DMS153 (cell line): ENCODE measurements at regions not wholly inside any gene's neighbourhood (a gene's known extent, or its start where the extent isn't known, plus 50 kb on each side); places are given as distances from the start of the nearest gene placed in this dataset.
"Not testable (repeated sequence)": the region's sequence is repeated elsewhere in the genome, so short reads cannot be mapped to it uniquely, and the experiment has no call there.

Source experiments
- DNase-seq: peaks from one replicate; lab custom pipeline; 2025; lab: John Stamatoyannopoulos, UW

- no peak for DNase-seq
These were observed 1259.6 kb upstream of the CNTN5 start for GRCh38 chr11:97761175-97761574.

DNA sequence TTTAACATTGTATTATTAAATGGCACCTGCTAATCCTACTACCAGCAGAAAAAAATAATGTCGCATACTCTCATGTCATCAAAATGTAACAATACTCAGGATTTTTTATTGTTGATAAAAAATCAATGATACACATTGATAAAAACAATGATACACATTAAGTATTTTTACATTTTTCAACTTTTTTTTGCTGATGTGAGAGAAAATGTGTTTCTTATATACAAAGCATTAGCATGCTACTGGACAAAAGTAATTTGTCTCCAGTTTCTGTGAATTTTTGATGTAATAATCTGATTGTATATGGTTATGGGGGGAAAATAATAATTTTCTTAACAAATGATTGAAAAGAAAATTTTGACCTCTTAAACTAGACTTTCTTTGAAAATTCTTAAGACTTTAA is 1256.6 kb upstream of the CNTN5 start:
- no peak for DNase-seq

DNA sequence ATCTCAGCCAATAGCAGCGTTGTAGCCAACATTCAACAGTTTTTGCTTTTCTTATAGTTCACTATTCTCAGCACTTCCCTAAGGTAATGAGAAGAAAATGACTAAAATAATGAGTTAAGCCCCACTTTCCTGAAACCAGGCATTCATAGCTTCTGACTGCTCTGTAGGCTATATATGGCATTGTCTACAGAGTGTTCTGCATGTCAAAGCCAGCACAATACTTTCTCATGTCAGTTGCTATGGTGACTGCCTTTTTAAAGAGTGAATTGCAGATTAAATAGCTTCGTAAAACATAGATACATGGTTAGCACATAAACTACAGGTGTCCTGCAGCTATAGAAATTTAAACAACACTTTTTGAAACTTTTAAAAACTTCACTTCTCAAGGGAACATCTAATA is 1256.1 kb upstream of the CNTN5 start:
- no peak for DNase-seq

- DNase-seq: no peak
These were observed 1250.2 kb upstream of the CNTN5 start for GRCh38 chr11:97770570-97770969.

DNA sequence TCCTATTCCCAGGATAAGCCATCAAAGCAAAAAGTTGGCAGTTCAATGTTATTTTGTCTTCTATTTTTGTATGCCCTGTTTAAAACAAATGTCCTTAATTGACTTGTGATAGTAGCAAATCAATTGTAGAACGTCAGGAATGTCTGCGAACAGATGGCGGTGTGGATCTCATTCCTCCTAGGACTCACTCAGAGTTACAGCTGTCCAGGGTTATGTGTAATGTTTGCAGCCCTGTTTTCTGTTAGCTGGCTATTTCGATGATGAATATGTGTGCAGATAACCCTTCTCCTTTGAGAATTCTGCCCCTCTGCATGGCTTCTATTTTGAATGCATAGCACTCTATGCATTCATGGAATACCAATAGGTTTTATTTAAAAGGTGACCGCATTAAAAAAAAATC is 1248.0 kb upstream of the CNTN5 start:
- no peak for DNase-seq

DNA sequence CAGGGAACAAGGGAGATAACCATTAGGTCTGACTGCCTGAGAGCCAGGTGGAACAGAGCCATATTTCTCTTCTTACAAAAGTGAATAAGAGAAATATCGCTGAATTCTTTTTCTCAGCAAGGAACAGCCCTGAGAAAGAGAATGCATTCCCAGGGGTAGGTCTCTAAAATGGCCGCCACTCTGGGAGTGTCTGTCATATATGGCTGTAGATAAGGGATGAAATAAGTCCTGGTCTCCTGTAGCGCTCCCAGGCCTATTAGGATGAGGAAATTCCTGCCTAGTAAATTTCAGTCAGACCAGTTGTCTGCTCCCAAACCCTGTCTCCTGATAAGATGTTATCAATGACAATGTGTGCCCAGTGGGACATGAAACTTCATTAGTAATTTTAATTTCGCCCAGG is 1236.4 kb upstream of the CNTN5 start:
- not testable (repeated sequence) for DNase-seq

GRCh38 chr11:97786961-97787360 is 1233.8 kb upstream of the CNTN5 start:
- no peak for DNase-seq

DNA sequence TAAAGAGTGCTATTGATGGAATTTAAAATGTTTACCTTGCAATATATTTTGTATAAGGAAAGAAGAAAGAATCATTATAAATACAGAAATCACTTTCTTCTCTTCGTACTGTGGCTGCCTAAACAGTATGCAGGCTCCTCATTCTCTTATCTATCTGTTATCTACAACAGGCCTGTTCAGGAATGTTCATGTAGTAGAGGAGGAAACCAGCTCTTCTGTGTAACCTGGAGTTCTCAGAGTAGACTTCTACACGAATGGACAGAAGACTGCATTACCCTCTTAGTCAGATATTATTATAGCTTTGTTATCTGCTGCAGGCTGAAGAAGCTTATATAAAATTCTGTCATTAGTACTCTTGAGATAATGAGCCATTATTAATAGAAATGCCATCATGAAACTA is 1225.9 kb upstream of the CNTN5 start:
- no peak for DNase-seq

GRCh38 chr11:97800891-97801290 is 1219.9 kb upstream of the CNTN5 start:
- no peak for DNase-seq

- DNase-seq: no peak
These were observed 1206.3 kb upstream of the CNTN5 start for GRCh38 chr11:97814325-97814959.

- DNase-seq: no peak
These were observed 1205.1 kb upstream of the CNTN5 start for GRCh38 chr11:97815667-97816066.

DNA sequence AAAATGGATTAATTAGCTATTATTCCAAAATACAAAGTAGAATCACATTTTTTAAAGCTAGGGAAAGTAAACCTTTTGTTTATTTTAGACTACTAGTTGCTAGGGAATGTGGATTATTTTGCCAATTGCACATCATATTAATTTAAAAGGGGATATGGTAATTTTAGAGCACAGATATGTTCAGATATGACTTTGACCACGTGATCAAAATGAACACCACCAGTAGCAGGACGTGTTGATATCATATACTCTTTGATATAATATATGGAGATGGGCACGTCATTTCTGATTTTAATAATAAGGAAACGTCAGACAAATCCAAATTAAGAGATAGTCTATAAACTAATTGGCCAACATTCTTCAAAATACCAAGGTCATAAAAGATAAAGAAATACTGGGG is 1188.3 kb upstream of the CNTN5 start:
- DNase-seq: no peak

DNA sequence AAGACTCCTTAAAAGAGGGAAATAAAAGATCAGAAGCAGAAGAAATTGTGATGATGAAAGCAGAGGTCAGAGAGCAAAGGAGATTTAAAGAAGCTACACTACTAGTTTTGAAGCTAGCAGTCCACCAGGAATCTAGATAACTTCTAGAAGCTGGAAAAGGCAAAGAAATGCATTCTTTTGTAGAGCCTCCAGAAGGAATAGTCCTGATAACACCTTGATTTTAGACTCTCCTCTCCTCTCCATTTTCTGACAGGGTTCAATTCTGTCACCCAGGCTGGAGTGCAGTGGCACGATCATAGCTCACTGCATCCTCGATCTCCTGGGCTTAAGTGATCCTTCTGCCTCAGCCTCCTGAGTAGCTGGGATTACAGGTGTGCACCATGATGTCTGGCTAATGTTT is 1187.3 kb upstream of the CNTN5 start:
- DNase-seq: no peak

GRCh38 chr11:97844016-97844415 is 1176.7 kb upstream of the CNTN5 start:
- no peak for DNase-seq

- DNase-seq: no peak
These were observed 1173.0 kb upstream of the CNTN5 start for GRCh38 chr11:97847730-97848129.

GRCh38 chr11:97850701-97851100 is 1170.0 kb upstream of the CNTN5 start:
- no peak for DNase-seq

GRCh38 chr11:97854357-97854756 is 1166.4 kb upstream of the CNTN5 start:
- no peak for DNase-seq

DNA sequence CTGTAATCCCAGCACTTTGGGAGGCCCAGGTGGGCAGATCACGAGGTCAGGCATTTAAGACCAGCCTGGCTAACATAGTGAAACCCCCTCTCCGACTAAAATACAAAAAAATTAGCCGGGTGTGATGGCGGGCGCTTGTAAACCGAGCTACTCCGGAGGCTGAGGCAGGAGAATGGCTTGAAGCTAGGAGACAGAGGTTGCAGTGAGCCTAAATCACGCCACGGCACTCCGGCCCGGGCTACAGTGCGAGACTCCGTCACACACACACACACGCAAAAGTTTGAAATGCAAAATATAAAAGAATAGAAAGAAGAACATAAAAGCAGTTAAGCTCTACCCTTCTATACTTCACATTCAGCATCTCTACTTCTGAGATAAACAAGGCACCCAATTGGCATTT is 1165.9 kb upstream of the CNTN5 start:
- DNase-seq: no peak

DNA sequence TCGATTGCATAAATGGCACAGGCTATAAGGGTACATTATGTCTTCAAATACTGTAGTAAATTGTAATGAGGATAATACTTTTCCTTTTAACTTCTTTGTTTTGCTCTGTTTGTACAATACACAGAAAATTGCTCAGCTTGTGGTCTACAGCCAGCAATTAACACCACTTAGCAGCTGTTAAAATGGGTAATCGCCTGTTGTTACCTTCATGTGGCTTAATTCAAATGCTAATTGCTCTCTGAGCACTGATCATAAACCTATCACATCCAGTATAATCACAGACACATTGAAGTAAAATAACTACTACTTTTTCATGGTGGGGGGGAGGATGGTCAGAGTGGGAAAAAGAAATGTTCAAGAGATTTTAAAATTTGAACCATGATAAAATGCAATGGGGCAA is 1164.1 kb upstream of the CNTN5 start:
- no peak for DNase-seq

- DNase-seq: no peak
These were observed 1160.5 kb upstream of the CNTN5 start for GRCh38 chr11:97860237-97860636.

DNA sequence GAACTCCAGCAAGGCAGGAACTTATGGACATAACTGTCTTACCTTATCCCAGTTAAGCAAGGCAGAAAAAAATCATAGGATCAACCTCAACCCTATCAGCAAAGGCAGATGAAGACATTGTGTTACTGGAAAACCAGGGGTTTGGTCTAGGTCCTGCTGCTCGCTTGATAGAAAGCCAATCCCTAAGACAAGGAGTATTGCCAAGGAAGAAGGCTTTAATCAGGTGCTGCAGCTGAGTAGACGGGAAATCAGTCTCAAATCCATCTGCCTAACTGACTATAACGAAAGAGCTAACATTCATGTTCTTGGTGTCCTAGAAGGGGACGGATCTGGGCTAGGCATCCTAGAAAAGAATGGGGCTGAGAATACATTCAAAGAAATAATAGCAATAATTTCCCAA is 1158.7 kb upstream of the CNTN5 start:
- no peak for DNase-seq

DNA sequence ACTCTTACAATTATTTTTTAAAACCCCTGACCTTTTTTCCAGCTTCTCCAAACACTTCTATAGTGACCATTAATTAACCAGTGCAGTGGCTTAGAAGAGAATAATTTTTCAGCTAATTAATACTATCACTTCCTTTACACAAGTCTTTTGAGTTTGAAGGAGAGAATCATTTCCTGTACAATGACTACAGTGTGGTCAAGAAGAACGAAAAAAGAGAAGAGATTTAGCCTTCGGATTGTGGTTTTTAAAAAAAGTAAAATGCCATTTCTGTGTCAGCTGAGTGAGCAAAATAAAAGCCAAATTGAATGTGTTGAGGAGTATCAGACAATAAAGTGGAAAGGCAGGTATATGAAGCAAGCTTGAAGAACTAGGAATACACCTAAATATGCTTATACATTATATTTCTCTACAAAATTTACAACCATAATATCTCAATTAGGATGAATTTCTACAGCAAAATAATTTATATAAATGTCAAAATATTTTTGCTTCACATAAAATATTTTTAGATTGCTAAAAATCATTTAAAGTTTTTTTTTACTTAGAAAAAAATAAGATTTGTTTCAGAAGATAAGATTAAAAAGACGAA is 1155.2 kb upstream of the CNTN5 start:
- no peak for DNase-seq

- DNase-seq: no peak
These were observed 1148.9 kb upstream of the CNTN5 start for GRCh38 chr11:97871816-97872215.

DNA sequence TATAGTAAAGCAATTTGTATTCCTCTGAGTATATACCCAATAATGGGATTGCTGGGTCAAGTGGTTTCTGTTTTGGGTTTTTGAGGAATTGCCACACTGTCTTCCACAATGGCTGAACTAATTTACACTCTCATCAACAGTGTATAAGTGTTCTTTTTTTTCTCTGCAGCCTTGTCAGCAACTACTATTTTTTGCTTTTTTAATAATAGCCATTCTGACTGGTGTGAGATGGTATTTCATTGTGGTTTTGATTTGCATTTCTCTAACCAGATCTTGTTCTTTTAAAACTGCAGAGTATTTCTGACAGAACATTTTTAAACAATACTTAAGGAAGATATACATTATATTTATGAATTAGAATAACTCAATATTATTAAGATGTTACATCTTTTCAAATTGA is 1140.5 kb upstream of the CNTN5 start:
- DNase-seq: no peak
